Astrocyte (in vitro differentiated cells and primary cell): ENCODE measurements at regions not wholly inside any gene's neighbourhood (a gene's known extent, or its start where the extent isn't known, plus 50 kb on each side); places are given as distances from the start of the nearest gene placed in this dataset.

Source experiments
- DNase-seq: peaks from one replicate; pipeline ENCODE4 v3.0.0-alpha.2; 2010; ENCODE audit warnings: low read depth
- FAIRE-seq: peaks from 2 replicates; lab custom pipeline; 2011; peaks lifted over from hg19 to GRCh38; lab: Jason Lieb, UNC
- H2AFZ ChIP-seq: 2 replicates; pipeline ENCODE4 v1.6.0; 2012; ENCODE audit warnings: low read depth, low read length, inconsistent platforms
- H3K27ac ChIP-seq: 2 replicates; pipeline ENCODE4 v1.5.1; 2011; ENCODE audit warnings: low read depth, low read length, inconsistent platforms
- H3K27me3 ChIP-seq: 2 replicates; pipeline ENCODE4 v1.6.0; 2011; ENCODE audit warnings: low read length, inconsistent platforms; ENCODE audit not compliant: insufficient read depth
- H3K36me3 ChIP-seq: 2 replicates; pipeline ENCODE4 v1.5.1; 2011; ENCODE audit warnings: low read length, inconsistent platforms; ENCODE audit not compliant: insufficient read depth
- H3K4me1 ChIP-seq: 2 replicates; pipeline ENCODE4 v1.5.1; 2011; ENCODE audit warnings: low read length, inconsistent platforms; ENCODE audit not compliant: insufficient read depth
- H3K4me2 ChIP-seq: 2 replicates; pipeline ENCODE4 v1.6.0; 2012; ENCODE audit warnings: low read length, inconsistent platforms
- H3K4me3 ChIP-seq: 2 replicates; pipeline ENCODE4 v1.5.1; 2011; ENCODE audit warnings: low read depth, mild to moderate bottlenecking, low read length, inconsistent platforms; ENCODE audit not compliant: insufficient read depth
- H3K79me2 ChIP-seq: 2 replicates; pipeline ENCODE4 v1.6.0; 2012; ENCODE audit warnings: mild to moderate bottlenecking, low read length, inconsistent platforms; ENCODE audit not compliant: insufficient read depth
- H3K9ac ChIP-seq: 2 replicates; pipeline ENCODE4 v1.6.0; 2012; ENCODE audit warnings: mild to moderate bottlenecking, low read length, inconsistent platforms
- H3K9me3 ChIP-seq: 2 replicates; pipeline ENCODE4 v1.5.1; 2012; ENCODE audit warnings: low read depth, mild to moderate bottlenecking, low read length, inconsistent platforms; ENCODE audit not compliant: insufficient read depth
- H4K20me1 ChIP-seq: 2 replicates; pipeline ENCODE4 v1.6.0; 2012; ENCODE audit warnings: low read length, inconsistent platforms; ENCODE audit not compliant: insufficient read depth
- H3K27ac Mint-ChIP-seq: one replicate; pipeline ENCODE4 v1.8.0; 2021; ENCODE audit warnings: mild to moderate bottlenecking, mixed read lengths; ENCODE audit not compliant: unreplicated experiment
- H3K27me3 Mint-ChIP-seq: one replicate; pipeline ENCODE4 v1.8.0; 2021; ENCODE audit warnings: low read depth, mixed read lengths; ENCODE audit not compliant: unreplicated experiment
- H3K36me3 Mint-ChIP-seq: one replicate; pipeline ENCODE4 v1.8.0; 2021; ENCODE audit warnings: low read depth, mixed read lengths; ENCODE audit not compliant: unreplicated experiment
- H3K4me1 Mint-ChIP-seq: one replicate; pipeline ENCODE4 v1.8.0; 2021; ENCODE audit warnings: low read depth, mixed read lengths; ENCODE audit not compliant: unreplicated experiment
- H3K4me3 Mint-ChIP-seq: one replicate; pipeline ENCODE4 v1.8.0; 2021; ENCODE audit warnings: mild to moderate bottlenecking, moderate library complexity, mixed read lengths; ENCODE audit not compliant: unreplicated experiment
- H3K9me3 Mint-ChIP-seq: one replicate; pipeline ENCODE4 v1.8.0; 2021; ENCODE audit warnings: mild to moderate bottlenecking, mixed read lengths; ENCODE audit not compliant: unreplicated experiment
- EZH2 ChIP-seq: IDR thresholded peaks from 2 replicates; pipeline ENCODE4 v1.6.1; 2012; ENCODE audit warnings: mild to moderate bottlenecking, low read length, inconsistent platforms; ENCODE audit not compliant: insufficient read depth
- TF ChIP-seq, protein P1 (sequence below): IDR thresholded peaks from 2 replicates; pipeline ENCODE4 v1.5.1; 2011; ENCODE audit warnings: low read depth, mild to moderate bottlenecking, inconsistent platforms, low read length, moderate library complexity; ENCODE audit not compliant: insufficient read depth

DNA sequence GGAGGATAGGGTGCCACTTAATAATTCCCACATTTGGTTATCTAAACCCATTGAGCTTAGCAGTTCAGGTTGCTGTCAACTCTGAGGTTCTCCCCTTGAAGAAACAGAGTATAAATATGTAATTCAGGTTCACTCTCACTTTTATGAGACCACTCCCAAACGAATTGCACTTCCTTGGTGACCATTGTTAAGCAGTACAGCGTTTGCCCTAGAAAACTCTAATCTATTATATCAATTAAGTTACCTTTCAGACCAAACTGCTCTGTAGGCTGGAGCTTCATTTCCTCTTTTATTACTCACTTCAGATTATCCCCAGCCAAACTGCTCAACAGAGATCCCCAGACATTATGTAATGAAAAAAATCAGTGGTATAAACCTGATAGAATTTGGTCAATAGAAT lies 1317.0 kb upstream of the ACO1 start:
- Histone ChIP-seq H3K79me2 (no peaks in the 10 kb centered on the region), H2AFZ (no peak overlapping the region), H3K27ac (no peak overlapping the region), H4K20me1 (no peaks in the 10 kb centered on the region), H3K4me1 (no peaks in the 10 kb centered on the region), H3K9ac (no peak overlapping the region), H3K4me2 (no peak overlapping the region), H3K4me3 (no peak overlapping the region), H3K27me3 (no peaks in the 10 kb centered on the region), H3K9me3 (peaks cover 4% of the 10 kb centered on the region), H3K36me3 (no peaks in the 10 kb centered on the region)
- no peak for TF ChIP-seq EZH2
- TF ChIP-seq, protein P1, sequence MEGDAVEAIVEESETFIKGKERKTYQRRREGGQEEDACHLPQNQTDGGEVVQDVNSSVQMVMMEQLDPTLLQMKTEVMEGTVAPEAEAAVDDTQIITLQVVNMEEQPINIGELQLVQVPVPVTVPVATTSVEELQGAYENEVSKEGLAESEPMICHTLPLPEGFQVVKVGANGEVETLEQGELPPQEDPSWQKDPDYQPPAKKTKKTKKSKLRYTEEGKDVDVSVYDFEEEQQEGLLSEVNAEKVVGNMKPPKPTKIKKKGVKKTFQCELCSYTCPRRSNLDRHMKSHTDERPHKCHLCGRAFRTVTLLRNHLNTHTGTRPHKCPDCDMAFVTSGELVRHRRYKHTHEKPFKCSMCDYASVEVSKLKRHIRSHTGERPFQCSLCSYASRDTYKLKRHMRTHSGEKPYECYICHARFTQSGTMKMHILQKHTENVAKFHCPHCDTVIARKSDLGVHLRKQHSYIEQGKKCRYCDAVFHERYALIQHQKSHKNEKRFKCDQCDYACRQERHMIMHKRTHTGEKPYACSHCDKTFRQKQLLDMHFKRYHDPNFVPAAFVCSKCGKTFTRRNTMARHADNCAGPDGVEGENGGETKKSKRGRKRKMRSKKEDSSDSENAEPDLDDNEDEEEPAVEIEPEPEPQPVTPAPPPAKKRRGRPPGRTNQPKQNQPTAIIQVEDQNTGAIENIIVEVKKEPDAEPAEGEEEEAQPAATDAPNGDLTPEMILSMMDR, result no peak
- FAIRE-seq, result no peak
- Mint-ChIP-seq H3K4me1 (peaks cover 3% of the 10 kb centered on the region), H3K36me3 (no peaks in the 10 kb centered on the region), H3K27ac (no peak overlapping the region), H3K4me3 (no peak overlapping the region), H3K9me3 (peaks cover under 1% of the 10 kb centered on the region), H3K27me3 (no peaks in the 10 kb centered on the region)
- no peak for DNase-seq

DNA sequence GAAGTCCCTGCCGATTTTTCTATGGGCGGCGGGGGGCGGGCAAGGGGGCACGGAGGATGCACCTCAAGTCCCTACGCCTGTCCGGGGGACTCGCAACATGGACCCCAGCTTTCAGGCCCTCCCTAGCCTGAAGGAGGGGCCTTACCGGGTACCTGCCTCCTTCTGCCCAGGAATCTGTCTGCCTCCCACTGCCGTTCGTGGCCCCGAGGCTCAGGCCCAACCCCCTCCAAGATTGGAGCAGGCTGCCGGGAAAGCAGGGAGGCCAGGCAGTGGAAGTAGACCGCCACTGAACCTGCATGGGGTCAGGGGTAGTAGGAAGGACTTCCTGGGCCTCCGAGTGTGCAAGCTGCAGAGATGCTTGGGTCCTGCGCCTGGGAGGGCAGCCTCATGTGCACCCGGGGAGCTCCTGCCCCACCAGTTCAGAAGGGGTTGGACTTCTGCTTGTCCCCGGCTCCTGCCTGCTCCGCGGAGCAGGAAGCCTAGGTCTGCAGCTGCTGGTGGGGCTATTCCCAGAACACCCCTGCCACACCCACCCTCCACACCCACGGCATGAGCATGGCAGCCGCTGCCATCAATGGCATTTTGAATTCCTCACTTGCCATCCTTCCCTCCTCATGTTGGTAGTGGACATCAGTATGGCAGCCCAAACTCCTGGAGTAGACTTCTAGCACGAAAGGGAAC lies 1312.7 kb upstream of the ACO1 start:
- FAIRE-seq, result no peak
- H3K4me3 Mint-ChIP-seq, result no peak overlapping the region
- Histone ChIP-seq H2AFZ (no peak overlapping the region), H3K27ac (no peak overlapping the region), H3K4me2 (no peak overlapping the region), H3K4me3 (no peak overlapping the region), H3K27me3 (no peaks in the 10 kb centered on the region), H3K79me2 (no peaks in the 10 kb centered on the region), H3K36me3 (no peaks in the 10 kb centered on the region), H4K20me1 (no peaks in the 10 kb centered on the region), H3K9ac (no peak overlapping the region), H3K9me3 (peaks cover 4% of the 10 kb centered on the region), H3K4me1 (no peaks in the 10 kb centered on the region)
- H3K9me3 Mint-ChIP-seq, result no peaks in the 10 kb centered on the region
- no peaks in the 10 kb centered on the region for H3K4me1 Mint-ChIP-seq
- no peak overlapping the region for H3K27ac Mint-ChIP-seq
- no peaks in the 10 kb centered on the region for H3K27me3 Mint-ChIP-seq
- no peaks in the 10 kb centered on the region for H3K36me3 Mint-ChIP-seq
- no peak for DNase-seq
- TF ChIP-seq, protein P1, result no peak
- no peak for TF ChIP-seq EZH2

DNA sequence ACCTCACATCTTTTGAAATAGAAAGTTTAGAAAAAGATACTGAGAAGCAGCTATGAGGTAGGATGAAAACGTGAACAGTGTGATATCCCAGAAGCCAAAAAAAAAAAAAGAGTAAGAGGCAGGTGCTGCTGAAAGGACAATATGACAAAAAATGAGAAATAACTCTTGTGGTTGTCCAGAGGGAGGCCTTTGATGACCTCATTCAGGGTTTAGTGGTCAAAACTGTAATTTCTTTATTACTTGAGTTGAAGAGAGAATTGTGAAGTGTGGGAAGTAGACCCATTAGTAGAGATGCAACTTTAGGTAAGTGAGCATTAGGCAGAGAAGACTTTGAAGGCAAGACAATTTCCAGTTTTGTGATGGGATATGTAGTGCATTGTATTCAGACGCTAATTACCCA lies 1306.3 kb upstream of the ACO1 start:
- Histone ChIP-seq H3K4me2 (no peak overlapping the region), H3K27me3 (no peaks in the 10 kb centered on the region), H2AFZ (no peak overlapping the region), H3K79me2 (no peaks in the 10 kb centered on the region), H4K20me1 (no peaks in the 10 kb centered on the region), H3K9ac (no peak overlapping the region), H3K36me3 (no peaks in the 10 kb centered on the region), H3K9me3 (no peaks in the 10 kb centered on the region), H3K4me3 (no peak overlapping the region), H3K27ac (no peak overlapping the region), H3K4me1 (no peaks in the 10 kb centered on the region)
- TF ChIP-seq EZH2, result no peak
- TF ChIP-seq, protein P1, result no peak
- H3K4me1 Mint-ChIP-seq, result peaks cover 4% of the 10 kb centered on the region
- no peaks in the 10 kb centered on the region for H3K36me3 Mint-ChIP-seq
- H3K27me3 Mint-ChIP-seq, result no peaks in the 10 kb centered on the region
- no peaks in the 10 kb centered on the region for H3K9me3 Mint-ChIP-seq
- no peak overlapping the region for H3K27ac Mint-ChIP-seq
- H3K4me3 Mint-ChIP-seq, result no peak overlapping the region
- DNase-seq (no peak), FAIRE-seq (no peak)
